SK-N-SH (cell line): ENCODE measurements at regions not wholly inside any gene's neighbourhood (a gene's known extent, or its start where the extent isn't known, plus 50 kb on each side); places are given as distances from the start of the nearest gene placed in this dataset.

Experiments used
- CTCF ChIA-PET: fragments of 300-600, 350-600 bp; formaldehyde crosslinking; extraction: SDS; loops from one replicate; lab custom pipeline; 2021; lab: Yijun Ruan, JAX
- POLR2A ChIA-PET: fragments of 350-600 bp; sonication (Branson Sonifier 250); formaldehyde crosslinking; extraction: SDS; loops from one replicate; lab custom pipeline; 2020; ENCODE audit warnings: antibody characterized with exemption, inconsistent platforms; lab: Yijun Ruan, JAX
- DNase-seq: peaks from one replicate; pipeline ENCODE4 v3.0.0; 2012
- H2AFZ ChIP-seq: fragments of 200-600 bp; sonication (generic); 2 replicates; pipeline ENCODE4 v1.8.1; 2016; ENCODE audit warnings: antibody characterized with exemption, mild to moderate bottlenecking, low read depth
- H3F3A ChIP-seq: fragments of 200-600 bp; sonication (generic); replicated peaks from 2 replicates; pipeline ENCODE3; 2016; ENCODE audit warnings: antibody characterized with exemption, mild to moderate bottlenecking; ENCODE audit not compliant: insufficient read depth
- H3K27ac ChIP-seq, 2 experiments: fragments of 200-500 bp in 1 of 2; fragments of 200-600 bp in 1 of 2; sonication (Bioruptor generic) in 1 of 2; sonication (generic), shearing (Covaris generic) in 1 of 2; 2 replicates each; pipeline versions ENCODE4 v1.5.1 to v1.6.1; 2014 to 2016; ENCODE audit warnings: low read depth in 2 of 2, inconsistent platforms in 1 of 2, low read length in 1 of 2, mild to moderate bottlenecking in 1 of 2, mixed read lengths in 1 of 2
- H3K27me3 ChIP-seq: fragments of 200-600 bp; sonication (generic), shearing (Covaris generic); 2 replicates; pipeline ENCODE4 v1.6.1; 2016; ENCODE audit warnings: mixed run types; ENCODE audit not compliant: insufficient read depth
- H3K36me3 ChIP-seq, 2 experiments: fragments of 200-500 bp in 1 of 2; fragments of 200-600 bp in 1 of 2; sonication (Bioruptor generic) in 1 of 2; sonication (generic) in 1 of 2; replicated peaks in 1 of 2; 2 replicates each; pipeline versions ENCODE3 to v1.5.1; 2014 to 2016; ENCODE audit warnings: low read length in 1 of 2, mild to moderate bottlenecking in 1 of 2; ENCODE audit not compliant: insufficient read depth in 2 of 2, control insufficient read depth in 1 of 2
- H3K4me1 ChIP-seq, 2 experiments: fragments of 200-500 bp in 1 of 2; fragments of 200-600 bp in 1 of 2; sonication (Bioruptor generic) in 1 of 2; sonication (generic), shearing (Covaris generic) in 1 of 2; 2 replicates each; pipeline versions ENCODE4 v1.5.1 to v1.6.1; 2014 to 2016; ENCODE audit warnings: low read depth in 1 of 2, low read length in 1 of 2, mixed run types in 1 of 2; ENCODE audit not compliant: insufficient read depth in 2 of 2, control insufficient read depth in 1 of 2
- H3K4me2 ChIP-seq: fragments of 200-600 bp; sonication (generic), shearing (Covaris generic); 2 replicates; pipeline ENCODE4 v1.6.1; 2017; ENCODE audit warnings: mixed run types
- H3K4me3 ChIP-seq, 2 experiments: fragments of 200-500 bp in 1 of 2; fragments of 200-600 bp in 1 of 2; sonication (Bioruptor generic) in 1 of 2; sonication (generic), shearing (Covaris generic) in 1 of 2; 2 replicates each; pipeline versions ENCODE4 v1.5.1 to v1.8.1; 2014 to 2016; ENCODE audit warnings: low read depth in 2 of 2, inconsistent platforms in 1 of 2, low read length in 1 of 2, mild to moderate bottlenecking in 1 of 2, mixed read lengths in 1 of 2, moderate library complexity in 1 of 2
- H3K79me2 ChIP-seq: fragments of 200-600 bp; sonication (generic); 2 replicates; pipeline ENCODE4 v1.8.1; 2017; ENCODE audit warnings: mild to moderate bottlenecking; ENCODE audit not compliant: insufficient read depth
- H3K9ac ChIP-seq: fragments of 200-600 bp; sonication (generic); 2 replicates; pipeline ENCODE4 v1.6.1; 2017; ENCODE audit warnings: mixed run types
- H3K9me2 ChIP-seq: fragments of 200-600 bp; sonication (generic); 2 replicates; pipeline ENCODE4 v1.6.1; 2017; ENCODE audit warnings: mixed run types
- H3K9me3 ChIP-seq: fragments of 200-600 bp; sonication (generic); 2 replicates; pipeline ENCODE4 v1.6.1; 2017; ENCODE audit warnings: mixed run types, mild to moderate bottlenecking, moderate library complexity
- H4K20me1 ChIP-seq: fragments of 200-600 bp; sonication (generic); 2 replicates; pipeline ENCODE4 v1.6.1; 2017; ENCODE audit warnings: mild to moderate bottlenecking, mixed run types; ENCODE audit not compliant: insufficient read depth
- EZH2phosphoT487 ChIP-seq: fragments of 200-600 bp; sonication (generic); IDR thresholded peaks from 2 replicates; pipeline ENCODE4 v1.6.1; 2017; ENCODE audit warnings: low read depth, mixed run types, mild to moderate bottlenecking, antibody characterized with exemption, moderate library complexity, borderline replicate concordance
- FOXJ3 ChIP-seq: sonication (generic); formaldehyde crosslinking; IDR thresholded peaks from 2 replicates; pipeline ENCODE4 v1.5.1; 2020; ENCODE audit warnings: mild to moderate bottlenecking, missing genetic modification reagents
- FOXM1 ChIP-seq: IDR thresholded peaks from 2 replicates; pipeline ENCODE4 v1.4.0; 2012; ENCODE audit warnings: low read depth, mild to moderate bottlenecking
- MEF2A ChIP-seq: IDR thresholded peaks from 2 replicates; pipeline ENCODE4 v1.4.0; 2012; ENCODE audit warnings: low read depth, borderline replicate concordance
- MXI1 ChIP-seq: IDR thresholded peaks from 2 replicates; pipeline ENCODE4 v1.6.1; 2012; ENCODE audit warnings: mild to moderate bottlenecking, low read depth, low read length, improper control_type of control experiment
- NFIC ChIP-seq: IDR thresholded peaks from 2 replicates; pipeline ENCODE4 v1.4.0; 2012; ENCODE audit warnings: borderline replicate concordance
- POLR2AphosphoS5 ChIP-seq: IDR thresholded peaks from 2 replicates; pipeline ENCODE4 v1.6.1; 2012; ENCODE audit warnings: low read depth, low read length
- RCOR1 ChIP-seq: fragments of 150-350 bp; IDR thresholded peaks from 2 replicates; pipeline ENCODE4 v1.6.1; 2017; ENCODE audit warnings: antibody characterized with exemption, low read length
- RFX5 ChIP-seq: IDR thresholded peaks from 2 replicates; pipeline ENCODE4 v1.6.1; 2012; ENCODE audit warnings: mild to moderate bottlenecking, improper control_type of control experiment, low read length
- SMC3 ChIP-seq: IDR thresholded peaks from 2 replicates; pipeline ENCODE4 v1.6.1; 2012; ENCODE audit warnings: low read depth, low read length, improper control_type of control experiment
- TAF1 ChIP-seq: IDR thresholded peaks from 2 replicates; pipeline ENCODE4 v1.6.1; 2012; ENCODE audit warnings: low read depth, mild to moderate bottlenecking, low read length, moderate library complexity, borderline replicate concordance
- TCF12 ChIP-seq: IDR thresholded peaks from 2 replicates; pipeline ENCODE4 v1.4.0; 2012
- USF1 ChIP-seq: IDR thresholded peaks from 2 replicates; pipeline ENCODE4 v1.4.0; 2012; ENCODE audit warnings: low read depth, borderline replicate concordance
- USF2 ChIP-seq: fragments of 150-350 bp; IDR thresholded peaks from 2 replicates; pipeline ENCODE4 v1.6.1; 2017; ENCODE audit warnings: antibody characterized with exemption, low read length, low read depth, borderline replicate concordance
- WGBS: methylation state at CpG from one replicate; pipeline ENCODE4 v1.1.6; 2017; ENCODE audit warnings: low lambda C conversion rate; 5-methylcytosine and 5-hydroxymethylcytosine counted together
- TF ChIP-seq, protein P1 (sequence below): IDR thresholded peaks from 2 replicates; pipeline ENCODE4 v1.6.1; 2012; ENCODE audit warnings: mild to moderate bottlenecking, low read depth, low read length, moderate library complexity
- TF ChIP-seq, protein P2 (sequence below): fragments of 150-350 bp; IDR thresholded peaks from 2 replicates; pipeline ENCODE4 v1.6.1; 2016; ENCODE audit warnings: mild to moderate bottlenecking, low read depth, low read length

- TF ChIP-seq USF2 = no peak
- TF ChIP-seq RFX5 = no peak
- TF ChIP-seq, protein P1, sequence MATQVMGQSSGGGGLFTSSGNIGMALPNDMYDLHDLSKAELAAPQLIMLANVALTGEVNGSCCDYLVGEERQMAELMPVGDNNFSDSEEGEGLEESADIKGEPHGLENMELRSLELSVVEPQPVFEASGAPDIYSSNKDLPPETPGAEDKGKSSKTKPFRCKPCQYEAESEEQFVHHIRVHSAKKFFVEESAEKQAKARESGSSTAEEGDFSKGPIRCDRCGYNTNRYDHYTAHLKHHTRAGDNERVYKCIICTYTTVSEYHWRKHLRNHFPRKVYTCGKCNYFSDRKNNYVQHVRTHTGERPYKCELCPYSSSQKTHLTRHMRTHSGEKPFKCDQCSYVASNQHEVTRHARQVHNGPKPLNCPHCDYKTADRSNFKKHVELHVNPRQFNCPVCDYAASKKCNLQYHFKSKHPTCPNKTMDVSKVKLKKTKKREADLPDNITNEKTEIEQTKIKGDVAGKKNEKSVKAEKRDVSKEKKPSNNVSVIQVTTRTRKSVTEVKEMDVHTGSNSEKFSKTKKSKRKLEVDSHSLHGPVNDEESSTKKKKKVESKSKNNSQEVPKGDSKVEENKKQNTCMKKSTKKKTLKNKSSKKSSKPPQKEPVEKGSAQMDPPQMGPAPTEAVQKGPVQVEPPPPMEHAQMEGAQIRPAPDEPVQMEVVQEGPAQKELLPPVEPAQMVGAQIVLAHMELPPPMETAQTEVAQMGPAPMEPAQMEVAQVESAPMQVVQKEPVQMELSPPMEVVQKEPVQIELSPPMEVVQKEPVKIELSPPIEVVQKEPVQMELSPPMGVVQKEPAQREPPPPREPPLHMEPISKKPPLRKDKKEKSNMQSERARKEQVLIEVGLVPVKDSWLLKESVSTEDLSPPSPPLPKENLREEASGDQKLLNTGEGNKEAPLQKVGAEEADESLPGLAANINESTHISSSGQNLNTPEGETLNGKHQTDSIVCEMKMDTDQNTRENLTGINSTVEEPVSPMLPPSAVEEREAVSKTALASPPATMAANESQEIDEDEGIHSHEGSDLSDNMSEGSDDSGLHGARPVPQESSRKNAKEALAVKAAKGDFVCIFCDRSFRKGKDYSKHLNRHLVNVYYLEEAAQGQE = no peak
- no peak for TF ChIP-seq TAF1
- no peak for TF ChIP-seq MXI1
- no peak for TF ChIP-seq TCF12
- no peak for TF ChIP-seq EZH2phosphoT487
- TF ChIP-seq RCOR1 = no peak
- no peak for TF ChIP-seq SMC3
- no peak for TF ChIP-seq POLR2AphosphoS5
- TF ChIP-seq, protein P2, sequence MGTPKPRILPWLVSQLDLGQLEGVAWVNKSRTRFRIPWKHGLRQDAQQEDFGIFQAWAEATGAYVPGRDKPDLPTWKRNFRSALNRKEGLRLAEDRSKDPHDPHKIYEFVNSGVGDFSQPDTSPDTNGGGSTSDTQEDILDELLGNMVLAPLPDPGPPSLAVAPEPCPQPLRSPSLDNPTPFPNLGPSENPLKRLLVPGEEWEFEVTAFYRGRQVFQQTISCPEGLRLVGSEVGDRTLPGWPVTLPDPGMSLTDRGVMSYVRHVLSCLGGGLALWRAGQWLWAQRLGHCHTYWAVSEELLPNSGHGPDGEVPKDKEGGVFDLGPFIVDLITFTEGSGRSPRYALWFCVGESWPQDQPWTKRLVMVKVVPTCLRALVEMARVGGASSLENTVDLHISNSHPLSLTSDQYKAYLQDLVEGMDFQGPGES = no peak
- TF ChIP-seq NFIC = no peak
- no peak for TF ChIP-seq FOXM1
- TF ChIP-seq FOXJ3 = no peak
- TF ChIP-seq MEF2A = no peak
- no peak for TF ChIP-seq USF1
- TF ChIP-seq, all 33 proteins: peak for 0
- Histone ChIP-seq H3F3A (no peaks in the 10 kb centered on the region), H3K79me2 (no peaks in the 10 kb centered on the region), H3K4me3 (no peak overlapping the region), H3K4me2 (no peak overlapping the region), H3K36me3 (no peaks in the 10 kb centered on the region), H3K9ac (no peak overlapping the region), H2AFZ (no peak overlapping the region), H3K27me3 (no peaks in the 10 kb centered on the region), H3K9me2 (no peaks in the 10 kb centered on the region), H4K20me1 (no peaks in the 10 kb centered on the region), H3K9me3 (no peaks in the 10 kb centered on the region), H3K4me1 (no peaks in the 10 kb centered on the region), H3K27ac (no peak overlapping the region)
- WGBS = 27% methylated on average over 7 of the region's 7 CpGs
- ChIA-PET POLR2A (no interaction called here), CTCF (no interaction called here)
- DNase-seq = no peak
These were observed 1094.4 kb upstream of the MAP3K7 start for GRCh38 chr6:91681296-91681695.
